ENCODE measurements at regions not wholly inside any gene's neighbourhood (a gene's known extent, or its start where the extent isn't known, plus 50 kb on each side); places are given as distances from the start of the nearest gene placed in this dataset.

DNA sequence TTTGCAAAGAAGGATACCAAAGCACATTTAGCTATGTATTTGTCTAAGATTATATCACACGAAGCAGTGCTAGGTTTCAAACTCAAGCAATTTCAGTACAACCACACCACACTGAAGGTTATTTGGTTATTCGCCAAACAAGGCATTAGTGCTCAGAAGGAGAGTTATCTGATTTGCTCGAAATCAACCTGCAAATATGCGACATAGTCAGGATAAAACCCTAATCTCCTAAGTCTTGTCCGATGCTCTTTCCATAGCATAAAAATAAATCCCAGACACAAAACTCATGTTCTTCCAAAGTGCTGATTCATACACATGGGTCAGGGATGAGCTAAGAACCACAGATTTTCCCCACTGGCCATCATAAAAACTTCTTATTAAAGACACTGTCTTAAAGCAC, 1288.0 kb upstream of the SORCS1 start:
- Histone ChIP-seq H3K36me3 (ENCODE audit: control insufficient read depth, insufficient read depth, low read length) (no peaks in the 10 kb centered on the region), H3K4me1 (ENCODE audit: control insufficient read depth, insufficient read depth, low read length) (no peaks in the 10 kb centered on the region), H3K27ac (ENCODE audit: low read length) (no peak overlapping the region), H3K27me3 (ENCODE audit: control insufficient read depth, insufficient read depth, low read length) (no peaks in the 10 kb centered on the region), H3K9me3 (ENCODE audit: control insufficient read depth, insufficient read depth, low read depth, low read length) (no peaks in the 10 kb centered on the region), H3K4me3 (ENCODE audit: low read depth in 2 of 2, low read length in 2 of 2) (no peak overlapping the region)
- in situ Hi-C loops (cut with HindIII; ENCODE audit: low pct_unique_long_range_greater_than_20kb, low sequenced_read_pairs): no loop called here
- TF ChIP-seq, protein P1, sequence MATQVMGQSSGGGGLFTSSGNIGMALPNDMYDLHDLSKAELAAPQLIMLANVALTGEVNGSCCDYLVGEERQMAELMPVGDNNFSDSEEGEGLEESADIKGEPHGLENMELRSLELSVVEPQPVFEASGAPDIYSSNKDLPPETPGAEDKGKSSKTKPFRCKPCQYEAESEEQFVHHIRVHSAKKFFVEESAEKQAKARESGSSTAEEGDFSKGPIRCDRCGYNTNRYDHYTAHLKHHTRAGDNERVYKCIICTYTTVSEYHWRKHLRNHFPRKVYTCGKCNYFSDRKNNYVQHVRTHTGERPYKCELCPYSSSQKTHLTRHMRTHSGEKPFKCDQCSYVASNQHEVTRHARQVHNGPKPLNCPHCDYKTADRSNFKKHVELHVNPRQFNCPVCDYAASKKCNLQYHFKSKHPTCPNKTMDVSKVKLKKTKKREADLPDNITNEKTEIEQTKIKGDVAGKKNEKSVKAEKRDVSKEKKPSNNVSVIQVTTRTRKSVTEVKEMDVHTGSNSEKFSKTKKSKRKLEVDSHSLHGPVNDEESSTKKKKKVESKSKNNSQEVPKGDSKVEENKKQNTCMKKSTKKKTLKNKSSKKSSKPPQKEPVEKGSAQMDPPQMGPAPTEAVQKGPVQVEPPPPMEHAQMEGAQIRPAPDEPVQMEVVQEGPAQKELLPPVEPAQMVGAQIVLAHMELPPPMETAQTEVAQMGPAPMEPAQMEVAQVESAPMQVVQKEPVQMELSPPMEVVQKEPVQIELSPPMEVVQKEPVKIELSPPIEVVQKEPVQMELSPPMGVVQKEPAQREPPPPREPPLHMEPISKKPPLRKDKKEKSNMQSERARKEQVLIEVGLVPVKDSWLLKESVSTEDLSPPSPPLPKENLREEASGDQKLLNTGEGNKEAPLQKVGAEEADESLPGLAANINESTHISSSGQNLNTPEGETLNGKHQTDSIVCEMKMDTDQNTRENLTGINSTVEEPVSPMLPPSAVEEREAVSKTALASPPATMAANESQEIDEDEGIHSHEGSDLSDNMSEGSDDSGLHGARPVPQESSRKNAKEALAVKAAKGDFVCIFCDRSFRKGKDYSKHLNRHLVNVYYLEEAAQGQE (IDR thresholded peaks at IDR 0.05; ENCODE audit: insufficient read depth in 1 of 2, low read depth in 2 of 2, low read length in 1 of 2): no peak
- TF ChIP-seq TCF7L2 (IDR thresholded peaks at IDR 0.05; ENCODE audit: low read depth, low read length): no peak
- no peak for TF ChIP-seq SIN3A (IDR thresholded peaks at IDR 0.05; ENCODE audit: borderline replicate concordance, insufficient read depth, low read depth, low read length)
- TF ChIP-seq, protein P2, sequence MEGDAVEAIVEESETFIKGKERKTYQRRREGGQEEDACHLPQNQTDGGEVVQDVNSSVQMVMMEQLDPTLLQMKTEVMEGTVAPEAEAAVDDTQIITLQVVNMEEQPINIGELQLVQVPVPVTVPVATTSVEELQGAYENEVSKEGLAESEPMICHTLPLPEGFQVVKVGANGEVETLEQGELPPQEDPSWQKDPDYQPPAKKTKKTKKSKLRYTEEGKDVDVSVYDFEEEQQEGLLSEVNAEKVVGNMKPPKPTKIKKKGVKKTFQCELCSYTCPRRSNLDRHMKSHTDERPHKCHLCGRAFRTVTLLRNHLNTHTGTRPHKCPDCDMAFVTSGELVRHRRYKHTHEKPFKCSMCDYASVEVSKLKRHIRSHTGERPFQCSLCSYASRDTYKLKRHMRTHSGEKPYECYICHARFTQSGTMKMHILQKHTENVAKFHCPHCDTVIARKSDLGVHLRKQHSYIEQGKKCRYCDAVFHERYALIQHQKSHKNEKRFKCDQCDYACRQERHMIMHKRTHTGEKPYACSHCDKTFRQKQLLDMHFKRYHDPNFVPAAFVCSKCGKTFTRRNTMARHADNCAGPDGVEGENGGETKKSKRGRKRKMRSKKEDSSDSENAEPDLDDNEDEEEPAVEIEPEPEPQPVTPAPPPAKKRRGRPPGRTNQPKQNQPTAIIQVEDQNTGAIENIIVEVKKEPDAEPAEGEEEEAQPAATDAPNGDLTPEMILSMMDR (IDR thresholded peaks at IDR 0.05): no peak
- TF ChIP-seq POLR2AphosphoS5 (IDR thresholded peaks at IDR 0.05; ENCODE audit: low read depth, low read length): no peak
- no peak for ATAC-seq
- ChIA-PET POLR2A (no interaction called here), CTCF (no interaction called here)
- intact Hi-C loops (cut with micrococcal nuclease; ENCODE audit: unreplicated experiment): no loop called here
- no TSS peak for BruUV-seq (replicated peaks)
- DNase-seq (ENCODE audit: low read depth, low spot score): no peak

DNA sequence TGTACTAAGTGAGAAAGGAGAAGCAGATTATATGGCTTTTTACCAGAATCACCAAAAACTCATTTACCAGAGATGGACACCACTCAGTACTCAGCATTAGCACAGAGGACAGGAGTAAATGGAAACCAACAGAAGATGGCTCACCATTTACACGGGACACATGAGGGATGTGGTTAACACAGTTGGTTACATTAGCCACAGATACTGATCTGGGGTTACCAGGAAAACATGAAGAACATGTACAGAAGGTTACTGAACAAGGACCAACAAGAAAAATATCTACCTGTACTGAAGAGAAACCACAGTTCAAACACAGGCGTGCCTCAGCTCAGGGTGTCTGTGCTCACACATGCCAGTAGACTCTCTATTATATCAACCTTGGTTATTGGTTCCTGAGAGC, 1285.8 kb upstream of the SORCS1 start:
- H3K4me3 ChIP-seq (ENCODE audit: low read depth in 2 of 2, low read length in 2 of 2): no peak overlapping the region
- TF ChIP-seq, protein P1 (IDR thresholded peaks at IDR 0.05; ENCODE audit: insufficient read depth in 1 of 2, low read depth in 2 of 2, low read length in 1 of 2): no peak
- TF ChIP-seq TCF7L2 (IDR thresholded peaks at IDR 0.05; ENCODE audit: low read depth, low read length) (no peak), SIN3A (IDR thresholded peaks at IDR 0.05; ENCODE audit: borderline replicate concordance, insufficient read depth, low read depth, low read length) (no peak), POLR2AphosphoS5 (IDR thresholded peaks at IDR 0.05; ENCODE audit: low read depth, low read length) (no peak)
- TF ChIP-seq, protein P2 (IDR thresholded peaks at IDR 0.05): no peak
- H3K27ac ChIP-seq (ENCODE audit: low read length): no peak overlapping the region
- H3K4me1 ChIP-seq (ENCODE audit: control insufficient read depth, insufficient read depth, low read length): no peaks in the 10 kb centered on the region
- no TSS peak for BruUV-seq (replicated peaks)
- intact Hi-C loops (cut with micrococcal nuclease; ENCODE audit: unreplicated experiment): no loop called here
- H3K27me3 ChIP-seq (ENCODE audit: control insufficient read depth, insufficient read depth, low read length): no peaks in the 10 kb centered on the region
- in situ Hi-C loops (cut with HindIII; ENCODE audit: low pct_unique_long_range_greater_than_20kb, low sequenced_read_pairs): no loop called here
- no peak for ATAC-seq
- H3K9me3 ChIP-seq (ENCODE audit: control insufficient read depth, insufficient read depth, low read depth, low read length): no peaks in the 10 kb centered on the region
- H3K36me3 ChIP-seq (ENCODE audit: control insufficient read depth, insufficient read depth, low read length): no peaks in the 10 kb centered on the region
- DNase-seq (ENCODE audit: low read depth, low spot score): no peak
- POLR2A ChIA-PET: no interaction called here
- CTCF ChIA-PET: no interaction called here

Measured in Panc1 (cell line).